Tibial nerve (tissue), 4 donors: ENCODE measurements at regions not wholly inside any gene's neighbourhood (a gene's known extent, or its start where the extent isn't known, plus 50 kb on each side); places are given as distances from the start of the nearest gene placed in this dataset.

Experiments
- DNase-seq, 2 donors: peaks; one replicate each; pipeline ENCODE4 v3.0.0-alpha.2; 2019; ENCODE audit warnings: low spot score in 2 of 2
- H3K27ac ChIP-seq, 4 donors: fragments of 200-600 bp; sonication (generic) in 3 of 4; one replicate each; pipeline ENCODE4 v1.5.1; 2017 to 2019; ENCODE audit warnings: mild to moderate bottlenecking in 1 of 4
- H3K27me3 ChIP-seq, 2 donors: fragments of 200-600 bp; sonication (generic) in 1 of 2; one replicate each; pipeline versions ENCODE4 v1.5.1 to v1.6.0; 2017 to 2019
- H3K36me3 ChIP-seq, 3 donors: fragments of 200-600 bp; sonication (generic); one replicate each; pipeline ENCODE4 v1.5.1; 2018 to 2019
- H3K4me1 ChIP-seq, 4 donors: fragments of 200-600 bp; sonication (generic) in 3 of 4; one replicate each; pipeline ENCODE4 v1.5.1; 2017 to 2019
- H3K4me3 ChIP-seq, 4 donors: fragments of 200-600 bp; sonication (generic) in 3 of 4; one replicate each; pipeline ENCODE4 v1.5.1; 2017 to 2019; ENCODE audit warnings: mild to moderate bottlenecking in 1 of 4, moderate library complexity in 1 of 4
- H3K9me3 ChIP-seq, 4 donors: fragments of 200-600 bp; sonication (generic) in 3 of 4; one replicate each; pipeline ENCODE4 v1.5.1; 2017 to 2019
- CTCF ChIP-seq, 5 experiments: fragments of 200-600 bp in 3 of 5; fragments of 450-650 bp in 2 of 5; sonication (generic) in 3 of 5; IDR thresholded peaks; one replicate each; pipeline ENCODE4 v1.5.1; 2016 to 2019; ENCODE audit warnings: antibody characterized with exemption in 5 of 5, mild to moderate bottlenecking in 3 of 5, moderate library complexity in 2 of 5
- EP300 ChIP-seq, 2 donors: sonication (generic); formaldehyde crosslinking; IDR thresholded peaks; one replicate each; pipeline ENCODE4 v1.6.1; 2017; ENCODE audit warnings: antibody characterized with exemption in 2 of 2, mild to moderate bottlenecking in 1 of 2
- POLR2A ChIP-seq, 2 donors: fragments of 450-650 bp; IDR thresholded peaks; one replicate each; pipeline ENCODE4 v1.6.1; 2017; ENCODE audit warnings: antibody characterized with exemption in 2 of 2, mild to moderate bottlenecking in 2 of 2, moderate library complexity in 2 of 2
- whole genome bisulfite sequencing, 2 donors: methylation state at CpG; one replicate each; pipeline ENCODE4 v1.1.5; 2018; 5-methylcytosine and 5-hydroxymethylcytosine counted together

- Histone ChIP-seq H3K4me3 (no peak overlapping the region), H3K27me3 (no peaks in the 10 kb centered on the region), H3K9me3 (no peaks in the 10 kb centered on the region), H3K27ac (no peak overlapping the region), H3K4me1 (peaks cover 0 to 13% (median 0%) of the 10 kb centered on the region in 4 donors), H3K36me3 (no peaks in the 10 kb centered on the region)
- no peak for TF ChIP-seq POLR2A (IDR thresholded peaks at IDR 0.05)
- no peak for TF ChIP-seq CTCF (IDR thresholded peaks at IDR 0.05)
- TF ChIP-seq EP300 (IDR thresholded peaks at IDR 0.05): no peak
- 42 to 47% methylated on average over 15 of the region's 15 CpGs for WGBS, 2 donors
- DNase-seq: no peak
These were observed 729.7 kb upstream of the ID2 start for GRCh38 chr2:7952046-7952745.

GRCh38 chr2:7953195-7953594, 728.7 kb upstream of the ID2 start:
- H3K36me3 ChIP-seq: no peaks in the 10 kb centered on the region
- no peak for DNase-seq
- no peaks in the 10 kb centered on the region for H3K27me3 ChIP-seq
- WGBS, 2 donors: 81 to 92% methylated on average over 6 of the region's 6 CpGs
- peaks cover 0 to 13% (median 0%) of the 10 kb centered on the region in 4 donors for H3K4me1 ChIP-seq
- no peak overlapping the region for H3K4me3 ChIP-seq
- TF ChIP-seq EP300 (IDR thresholded peaks at IDR 0.05) (no peak), CTCF (IDR thresholded peaks at IDR 0.05) (no peak), POLR2A (IDR thresholded peaks at IDR 0.05) (no peak)
- H3K9me3 ChIP-seq: no peaks in the 10 kb centered on the region
- no peak overlapping the region for H3K27ac ChIP-seq

- Histone ChIP-seq H3K36me3 (no peaks in the 10 kb centered on the region), H3K27me3 (no peaks in the 10 kb centered on the region), H3K4me1 (peaks cover 0 to 13% (median 0%) of the 10 kb centered on the region in 4 donors), H3K4me3 (no peak overlapping the region), H3K27ac (no peak overlapping the region), H3K9me3 (no peaks in the 10 kb centered on the region)
- DNase-seq: no peak
- WGBS, 2 donors: 62 to 76% methylated on average over 4 of the region's 4 CpGs
- TF ChIP-seq EP300 (IDR thresholded peaks at IDR 0.05): no peak
- no peak for TF ChIP-seq POLR2A (IDR thresholded peaks at IDR 0.05)
- TF ChIP-seq CTCF (IDR thresholded peaks at IDR 0.05): no peak
These were observed 727.6 kb upstream of the ID2 start for GRCh38 chr2:7954234-7954633.

- H3K27ac ChIP-seq: no peak overlapping the region
- H3K27me3 ChIP-seq: no peaks in the 10 kb centered on the region
- DNase-seq: no peak
- no peak overlapping the region for H3K4me3 ChIP-seq
- H3K4me1 ChIP-seq: peaks cover 0 to 9% (median 0%) of the 10 kb centered on the region in 4 donors
- no peaks in the 10 kb centered on the region for H3K9me3 ChIP-seq
- TF ChIP-seq EP300 (IDR thresholded peaks at IDR 0.05): no peak
- no peak for TF ChIP-seq CTCF (IDR thresholded peaks at IDR 0.05)
- TF ChIP-seq POLR2A (IDR thresholded peaks at IDR 0.05): no peak
- H3K36me3 ChIP-seq: no peaks in the 10 kb centered on the region
- WGBS, 2 donors: 83 to 90% methylated on average over 6 of the region's 6 CpGs
These were observed 725.6 kb upstream of the ID2 start for GRCh38 chr2:7956126-7956689.

- Histone ChIP-seq H3K9me3 (no peaks in the 10 kb centered on the region), H3K4me1 (no peaks in the 10 kb centered on the region), H3K27me3 (no peaks in the 10 kb centered on the region), H3K27ac (no peak overlapping the region), H3K4me3 (no peak overlapping the region), H3K36me3 (no peaks in the 10 kb centered on the region)
- 96% methylated on average over 2 of the region's 2 CpGs for WGBS, 2 donors
- TF ChIP-seq CTCF (IDR thresholded peaks at IDR 0.05): no peak
- TF ChIP-seq POLR2A (IDR thresholded peaks at IDR 0.05): no peak
- TF ChIP-seq EP300 (IDR thresholded peaks at IDR 0.05): no peak
- DNase-seq: no peak
These were observed 720.3 kb upstream of the ID2 start for GRCh38 chr2:7961550-7961949.
